ENCODE measurements at regions not wholly inside any gene's neighbourhood (a gene's known extent, or its start where the extent isn't known, plus 50 kb on each side); places are given as distances from the start of the nearest gene placed in this dataset.
"Not testable (repeated sequence)": the region's sequence is repeated elsewhere in the genome, so short reads cannot be mapped to it uniquely, and the experiment has no call there.

GRCh38 chr7:138249975-138250374 is 173.7 kb downstream of the AKR1D1 start:
- Mint-ChIP-seq H3K27ac (no peak overlapping the region), H3K27me3 (ENCODE audit: low read depth) (peaks cover 3% of the 10 kb centered on the region; the same call in 1 of the 2 replicates), H3K4me1 (peaks cover 34% of the 10 kb centered on the region), H3K9me3 (peaks cover 54% of the 10 kb centered on the region), H3K4me3 (no peak overlapping the region), H3K36me3 (peaks cover 49% of the 10 kb centered on the region)
- POLR2A ChIA-PET = no interaction called here
- CTCF ChIA-PET = no interaction called here
- TF ChIP-seq SMAD3 (CRISPR knock-in tag; IDR thresholded peaks at IDR 0.05; ENCODE audit: borderline replicate concordance) (no peak), E2F1 (CRISPR knock-in tag; IDR thresholded peaks at IDR 0.05) (no peak), CDX4 (CRISPR knock-in tag; IDR thresholded peaks at IDR 0.05; ENCODE audit: borderline replicate concordance) (no peak), SOX15 (CRISPR knock-in tag; IDR thresholded peaks at IDR 0.05) (no peak), CBFB (CRISPR knock-in tag; IDR thresholded peaks at IDR 0.05; ENCODE audit: low read depth) (no peak), ZNF219 (CRISPR knock-in tag; IDR thresholded peaks at IDR 0.05; ENCODE audit: borderline replicate concordance) (no peak), NFATC4 (CRISPR knock-in tag; IDR thresholded peaks at IDR 0.05) (no peak), JAZF1 (CRISPR knock-in tag; IDR thresholded peaks at IDR 0.05) (no peak), TCF7 (CRISPR knock-in tag; IDR thresholded peaks at IDR 0.05; ENCODE audit: low read depth) (no peak), FOXK1 (CRISPR knock-in tag; IDR thresholded peaks at IDR 0.05) (no peak), FOXJ3 (CRISPR knock-in tag; IDR thresholded peaks at IDR 0.05; ENCODE audit: borderline replicate concordance) (no peak), MYBL2 (CRISPR knock-in tag; IDR thresholded peaks at IDR 0.05) (no peak), TEAD1 (CRISPR knock-in tag; IDR thresholded peaks at IDR 0.05) (no peak), ZNF138 (CRISPR knock-in tag; conservative IDR thresholded peaks at IDR 0.05) (no peak), SMAD4 (CRISPR knock-in tag; IDR thresholded peaks at IDR 0.05) (no peak)
- TF ChIP-seq, protein P1, sequence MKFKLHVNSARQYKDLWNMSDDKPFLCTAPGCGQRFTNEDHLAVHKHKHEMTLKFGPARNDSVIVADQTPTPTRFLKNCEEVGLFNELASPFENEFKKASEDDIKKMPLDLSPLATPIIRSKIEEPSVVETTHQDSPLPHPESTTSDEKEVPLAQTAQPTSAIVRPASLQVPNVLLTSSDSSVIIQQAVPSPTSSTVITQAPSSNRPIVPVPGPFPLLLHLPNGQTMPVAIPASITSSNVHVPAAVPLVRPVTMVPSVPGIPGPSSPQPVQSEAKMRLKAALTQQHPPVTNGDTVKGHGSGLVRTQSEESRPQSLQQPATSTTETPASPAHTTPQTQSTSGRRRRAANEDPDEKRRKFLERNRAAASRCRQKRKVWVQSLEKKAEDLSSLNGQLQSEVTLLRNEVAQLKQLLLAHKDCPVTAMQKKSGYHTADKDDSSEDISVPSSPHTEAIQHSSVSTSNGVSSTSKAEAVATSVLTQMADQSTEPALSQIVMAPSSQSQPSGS (CRISPR knock-in tag; IDR thresholded peaks at IDR 0.05; ENCODE audit: borderline replicate concordance, low read depth) = no peak
- TF ChIP-seq, protein P2, sequence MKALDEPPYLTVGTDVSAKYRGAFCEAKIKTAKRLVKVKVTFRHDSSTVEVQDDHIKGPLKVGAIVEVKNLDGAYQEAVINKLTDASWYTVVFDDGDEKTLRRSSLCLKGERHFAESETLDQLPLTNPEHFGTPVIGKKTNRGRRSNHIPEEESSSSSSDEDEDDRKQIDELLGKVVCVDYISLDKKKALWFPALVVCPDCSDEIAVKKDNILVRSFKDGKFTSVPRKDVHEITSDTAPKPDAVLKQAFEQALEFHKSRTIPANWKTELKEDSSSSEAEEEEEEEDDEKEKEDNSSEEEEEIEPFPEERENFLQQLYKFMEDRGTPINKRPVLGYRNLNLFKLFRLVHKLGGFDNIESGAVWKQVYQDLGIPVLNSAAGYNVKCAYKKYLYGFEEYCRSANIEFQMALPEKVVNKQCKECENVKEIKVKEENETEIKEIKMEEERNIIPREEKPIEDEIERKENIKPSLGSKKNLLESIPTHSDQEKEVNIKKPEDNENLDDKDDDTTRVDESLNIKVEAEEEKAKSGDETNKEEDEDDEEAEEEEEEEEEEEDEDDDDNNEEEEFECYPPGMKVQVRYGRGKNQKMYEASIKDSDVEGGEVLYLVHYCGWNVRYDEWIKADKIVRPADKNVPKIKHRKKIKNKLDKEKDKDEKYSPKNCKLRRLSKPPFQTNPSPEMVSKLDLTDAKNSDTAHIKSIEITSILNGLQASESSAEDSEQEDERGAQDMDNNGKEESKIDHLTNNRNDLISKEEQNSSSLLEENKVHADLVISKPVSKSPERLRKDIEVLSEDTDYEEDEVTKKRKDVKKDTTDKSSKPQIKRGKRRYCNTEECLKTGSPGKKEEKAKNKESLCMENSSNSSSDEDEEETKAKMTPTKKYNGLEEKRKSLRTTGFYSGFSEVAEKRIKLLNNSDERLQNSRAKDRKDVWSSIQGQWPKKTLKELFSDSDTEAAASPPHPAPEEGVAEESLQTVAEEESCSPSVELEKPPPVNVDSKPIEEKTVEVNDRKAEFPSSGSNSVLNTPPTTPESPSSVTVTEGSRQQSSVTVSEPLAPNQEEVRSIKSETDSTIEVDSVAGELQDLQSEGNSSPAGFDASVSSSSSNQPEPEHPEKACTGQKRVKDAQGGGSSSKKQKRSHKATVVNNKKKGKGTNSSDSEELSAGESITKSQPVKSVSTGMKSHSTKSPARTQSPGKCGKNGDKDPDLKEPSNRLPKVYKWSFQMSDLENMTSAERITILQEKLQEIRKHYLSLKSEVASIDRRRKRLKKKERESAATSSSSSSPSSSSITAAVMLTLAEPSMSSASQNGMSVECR (CRISPR knock-in tag; IDR thresholded peaks at IDR 0.05; ENCODE audit: borderline replicate concordance) = no peak
- TF ChIP-seq, protein P3, sequence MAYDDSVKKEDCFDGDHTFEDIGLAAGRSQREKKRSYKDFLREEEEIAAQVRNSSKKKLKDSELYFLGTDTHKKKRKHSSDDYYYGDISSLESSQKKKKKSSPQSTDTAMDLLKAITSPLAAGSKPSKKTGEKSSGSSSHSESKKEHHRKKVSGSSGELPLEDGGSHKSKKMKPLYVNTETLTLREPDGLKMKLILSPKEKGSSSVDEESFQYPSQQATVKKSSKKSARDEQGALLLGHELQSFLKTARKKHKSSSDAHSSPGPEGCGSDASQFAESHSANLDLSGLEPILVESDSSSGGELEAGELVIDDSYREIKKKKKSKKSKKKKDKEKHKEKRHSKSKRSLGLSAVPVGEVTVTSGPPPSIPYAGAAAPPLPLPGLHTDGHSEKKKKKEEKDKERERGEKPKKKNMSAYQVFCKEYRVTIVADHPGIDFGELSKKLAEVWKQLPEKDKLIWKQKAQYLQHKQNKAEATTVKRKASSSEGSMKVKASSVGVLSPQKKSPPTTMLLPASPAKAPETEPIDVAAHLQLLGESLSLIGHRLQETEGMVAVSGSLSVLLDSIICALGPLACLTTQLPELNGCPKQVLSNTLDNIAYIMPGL (CRISPR knock-in tag; IDR thresholded peaks at IDR 0.05) = no peak
- ATAC-seq (no peak), DNase-seq (ENCODE audit: low spot score) (no peak)

DNA sequence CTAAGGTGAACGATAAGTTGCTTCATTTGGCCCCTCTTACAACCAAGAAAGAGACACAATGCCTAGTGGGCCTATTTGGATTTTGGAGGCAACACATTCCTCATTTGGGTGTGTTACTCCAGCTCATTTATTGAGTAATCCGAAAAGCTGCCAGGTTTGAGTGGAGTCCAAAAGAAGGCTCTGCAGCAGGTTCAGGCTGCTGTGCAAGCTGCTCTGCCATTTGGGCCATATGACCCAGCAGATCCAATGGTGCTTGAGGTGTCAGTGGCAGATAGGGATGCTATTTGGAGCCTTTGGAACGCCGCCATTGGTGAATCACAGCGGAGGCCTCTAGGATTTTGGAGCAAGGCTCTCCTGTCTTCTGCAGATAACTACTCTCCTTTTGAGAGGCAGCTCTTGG is 176.4 kb downstream of the AKR1D1 start:
- H3K4me3 Mint-ChIP-seq; DNase-seq (ENCODE audit: low spot score); CTCF ChIA-PET; H3K27ac Mint-ChIP-seq; H3K27me3 Mint-ChIP-seq (ENCODE audit: low read depth); POLR2A ChIA-PET; ATAC-seq; H3K4me1 Mint-ChIP-seq: not testable (repeated sequence)
- Mint-ChIP-seq H3K9me3 (peaks cover 64% of the 10 kb centered on the region), H3K36me3 (peaks cover 58% of the 10 kb centered on the region)
